Osteoblast (primary cell): ENCODE measurements at regions not wholly inside any gene's neighbourhood (a gene's known extent, or its start where the extent isn't known, plus 50 kb on each side); places are given as distances from the start of the nearest gene placed in this dataset.

ENCODE experiments used
- DNase-seq: peaks from one replicate; pipeline ENCODE4 v3.0.0; 2011; ENCODE audit warnings: low spot score, mixed read lengths; ENCODE audit not compliant: insufficient read length; ENCODE audit errors: missing footprints
- H2AFZ ChIP-seq: 2 replicates; pipeline ENCODE4 v1.6.0; 2011; ENCODE audit warnings: mild to moderate bottlenecking, low read length
- H3K27ac ChIP-seq: 2 replicates; pipeline ENCODE4 v1.5.1; 2011; ENCODE audit warnings: mild to moderate bottlenecking, low read depth, low read length, moderate library complexity
- H3K27me3 ChIP-seq: 2 replicates; pipeline ENCODE4 v1.6.0; 2012; ENCODE audit warnings: mild to moderate bottlenecking, control low read depth, inconsistent platforms, low read length, moderate library complexity; ENCODE audit not compliant: insufficient read depth
- H3K36me3 ChIP-seq: 2 replicates; pipeline ENCODE4 v1.5.1; 2011; ENCODE audit warnings: mild to moderate bottlenecking, low read length, control low read depth, moderate library complexity; ENCODE audit not compliant: insufficient read depth
- H3K4me1 ChIP-seq: 2 replicates; pipeline ENCODE4 v1.5.1; 2011; ENCODE audit warnings: mild to moderate bottlenecking, low read length, control low read depth, moderate library complexity; ENCODE audit not compliant: insufficient read depth
- H3K4me2 ChIP-seq: 2 replicates; pipeline ENCODE4 v1.6.0; 2011; ENCODE audit warnings: mild to moderate bottlenecking, low read length; ENCODE audit not compliant: insufficient read depth
- H3K4me3 ChIP-seq: fragments of 200-600 bp; sonication (generic); 3 replicates; pipeline ENCODE4 v1.5.1; 2012; ENCODE audit warnings: mild to moderate bottlenecking, low read length, inconsistent platforms; ENCODE audit not compliant: insufficient read depth
- H3K79me2 ChIP-seq: 2 replicates; pipeline ENCODE4 v1.6.0; 2012; ENCODE audit warnings: mild to moderate bottlenecking, low read length, control low read depth, inconsistent platforms; ENCODE audit not compliant: insufficient read depth
- H3K9me3 ChIP-seq: 2 replicates; pipeline ENCODE4 v1.5.1; 2011; ENCODE audit warnings: low read depth, low read length, control low read depth
- H4K20me1 ChIP-seq: 2 replicates; pipeline ENCODE4 v1.6.0; 2012; ENCODE audit warnings: mild to moderate bottlenecking, low read length, control low read depth; ENCODE audit not compliant: insufficient read depth
- TF ChIP-seq, protein P1 (sequence below): IDR thresholded peaks from 2 replicates; pipeline ENCODE4 v1.5.1; 2011; ENCODE audit warnings: mild to moderate bottlenecking, low read depth, low read length, moderate library complexity; ENCODE audit errors: extremely low read depth

GRCh38 chr10:112884179-112884504 is 65.9 kb upstream of the TCF7L2 start:
- H3K4me1 ChIP-seq = no peaks in the 10 kb centered on the region
- no peak overlapping the region for H3K4me3 ChIP-seq
- peaks cover 18% of the 10 kb centered on the region for H3K27me3 ChIP-seq
- no peak overlapping the region for H3K27ac ChIP-seq
- no peaks in the 10 kb centered on the region for H4K20me1 ChIP-seq
- H3K36me3 ChIP-seq = no peaks in the 10 kb centered on the region
- H2AFZ ChIP-seq = no peak overlapping the region
- no peak for DNase-seq
- H3K4me2 ChIP-seq = no peak overlapping the region
- H3K79me2 ChIP-seq = no peaks in the 10 kb centered on the region
- H3K9me3 ChIP-seq = no peaks in the 10 kb centered on the region
- TF ChIP-seq, protein P1, sequence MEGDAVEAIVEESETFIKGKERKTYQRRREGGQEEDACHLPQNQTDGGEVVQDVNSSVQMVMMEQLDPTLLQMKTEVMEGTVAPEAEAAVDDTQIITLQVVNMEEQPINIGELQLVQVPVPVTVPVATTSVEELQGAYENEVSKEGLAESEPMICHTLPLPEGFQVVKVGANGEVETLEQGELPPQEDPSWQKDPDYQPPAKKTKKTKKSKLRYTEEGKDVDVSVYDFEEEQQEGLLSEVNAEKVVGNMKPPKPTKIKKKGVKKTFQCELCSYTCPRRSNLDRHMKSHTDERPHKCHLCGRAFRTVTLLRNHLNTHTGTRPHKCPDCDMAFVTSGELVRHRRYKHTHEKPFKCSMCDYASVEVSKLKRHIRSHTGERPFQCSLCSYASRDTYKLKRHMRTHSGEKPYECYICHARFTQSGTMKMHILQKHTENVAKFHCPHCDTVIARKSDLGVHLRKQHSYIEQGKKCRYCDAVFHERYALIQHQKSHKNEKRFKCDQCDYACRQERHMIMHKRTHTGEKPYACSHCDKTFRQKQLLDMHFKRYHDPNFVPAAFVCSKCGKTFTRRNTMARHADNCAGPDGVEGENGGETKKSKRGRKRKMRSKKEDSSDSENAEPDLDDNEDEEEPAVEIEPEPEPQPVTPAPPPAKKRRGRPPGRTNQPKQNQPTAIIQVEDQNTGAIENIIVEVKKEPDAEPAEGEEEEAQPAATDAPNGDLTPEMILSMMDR = no peak

- Histone ChIP-seq H4K20me1 (no peaks in the 10 kb centered on the region), H3K27ac (no peak overlapping the region), H3K27me3 (peaks cover 28% of the 10 kb centered on the region), H3K79me2 (no peaks in the 10 kb centered on the region), H3K9me3 (no peaks in the 10 kb centered on the region), H3K4me1 (no peaks in the 10 kb centered on the region), H3K36me3 (no peaks in the 10 kb centered on the region), H2AFZ (no peak overlapping the region), H3K4me2 (no peak overlapping the region), H3K4me3 (no peak overlapping the region)
- no peak for DNase-seq
- TF ChIP-seq, protein P1 = no peak
Observed at GRCh38 chr10:112886463-112886862, 63.6 kb upstream of the TCF7L2 start.

DNA sequence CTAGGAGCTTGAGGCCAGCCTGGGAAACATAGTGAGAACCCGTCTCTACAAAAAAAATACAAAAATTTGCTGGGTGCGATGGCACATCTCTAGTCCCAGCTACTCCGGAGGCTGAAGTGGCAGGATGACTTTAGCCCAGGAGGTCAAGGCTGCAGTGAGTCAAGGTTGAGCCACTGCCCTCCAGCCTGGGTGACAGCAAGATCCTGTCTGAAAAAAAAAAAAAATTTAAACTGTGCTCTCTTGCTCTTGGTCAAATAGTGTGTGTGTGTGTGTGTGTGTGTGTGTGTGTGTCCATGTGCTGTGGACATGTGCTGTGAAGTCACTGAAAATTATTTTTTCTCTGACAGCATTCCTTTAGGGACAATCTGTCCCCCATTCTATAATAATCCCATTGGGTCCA is 62.1 kb upstream of the TCF7L2 start:
- TF ChIP-seq, protein P1 = no peak
- H3K4me2 ChIP-seq = no peak overlapping the region
- no peak overlapping the region for H2AFZ ChIP-seq
- H3K9me3 ChIP-seq = peaks cover 3% of the 10 kb centered on the region
- H3K79me2 ChIP-seq = no peaks in the 10 kb centered on the region
- no peaks in the 10 kb centered on the region for H3K36me3 ChIP-seq
- no peaks in the 10 kb centered on the region for H4K20me1 ChIP-seq
- no peak for DNase-seq
- H3K4me1 ChIP-seq = no peaks in the 10 kb centered on the region
- H3K27me3 ChIP-seq = peaks cover 24% of the 10 kb centered on the region
- H3K4me3 ChIP-seq = no peak overlapping the region
- H3K27ac ChIP-seq = no peak overlapping the region

DNA sequence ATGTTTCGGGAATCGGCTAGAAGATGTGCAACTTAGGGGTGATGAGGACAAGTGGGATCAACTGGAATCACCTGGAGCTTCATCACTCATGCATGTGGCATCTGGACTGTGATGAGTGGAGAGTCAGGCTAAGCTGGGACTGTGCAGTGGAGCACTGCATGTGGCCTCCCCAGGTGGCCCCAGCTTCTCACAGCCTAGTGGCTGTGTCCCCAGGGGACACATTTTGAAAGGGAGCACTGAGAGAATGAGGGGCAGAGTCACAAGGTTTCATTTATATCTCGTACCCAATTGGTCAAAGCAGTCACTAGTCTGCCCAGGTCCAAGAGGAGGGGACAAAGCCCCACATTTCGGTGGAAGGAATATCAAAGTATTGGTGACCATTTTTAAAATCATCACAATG is 54.8 kb upstream of the TCF7L2 start:
- H4K20me1 ChIP-seq = no peaks in the 10 kb centered on the region
- H3K27ac ChIP-seq = no peak overlapping the region
- no peak overlapping the region for H3K4me2 ChIP-seq
- H2AFZ ChIP-seq = no peak overlapping the region
- no peaks in the 10 kb centered on the region for H3K4me1 ChIP-seq
- peaks cover 18% of the 10 kb centered on the region for H3K27me3 ChIP-seq
- H3K4me3 ChIP-seq = no peak overlapping the region
- H3K79me2 ChIP-seq = no peaks in the 10 kb centered on the region
- peaks cover 3% of the 10 kb centered on the region for H3K9me3 ChIP-seq
- no peaks in the 10 kb centered on the region for H3K36me3 ChIP-seq
- TF ChIP-seq, protein P1 = no peak
- DNase-seq = no peak
